GM21528 (cell line): ENCODE measurements at regions not wholly inside any gene's neighbourhood (a gene's known extent, or its start where the extent isn't known, plus 50 kb on each side); places are given as distances from the start of the nearest gene placed in this dataset.

Source experiments
- ATAC-seq: cut with Tn5 transposase; IDR thresholded peaks from one replicate; pipeline ENCODE4 v1.9.1; 2021; ENCODE audit warnings: mild to moderate bottlenecking, moderate library complexity; ENCODE audit not compliant: unreplicated experiment, low FRiP score

- ATAC-seq = no peak
Observed at GRCh38 chr2:136377423-136378382, 259.8 kb upstream of the CXCR4 start.

DNA sequence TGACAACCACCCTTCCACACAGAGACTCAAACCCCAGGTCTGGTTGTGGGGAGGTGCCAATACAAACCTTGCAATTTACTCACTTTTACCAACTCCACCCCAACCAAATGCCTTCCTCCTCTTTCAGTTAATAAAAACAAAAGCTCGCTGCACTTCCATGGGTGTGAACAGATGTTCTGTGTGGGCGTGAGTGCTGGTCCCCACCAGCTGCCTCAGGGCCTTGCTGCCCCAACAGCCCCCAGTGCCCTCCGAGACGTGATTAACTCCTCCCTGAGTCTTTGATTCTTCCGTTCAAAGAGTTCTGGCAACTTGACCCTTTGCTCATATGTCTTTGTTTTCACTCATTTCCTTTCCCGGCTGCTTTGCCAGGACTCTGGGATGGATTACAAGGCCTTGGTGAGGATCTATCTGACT lies 258.9 kb upstream of the CXCR4 start:
- no peak for ATAC-seq

GRCh38 chr2:136376211-136376610 lies 258.3 kb upstream of the CXCR4 start:
- no peak for ATAC-seq

DNA sequence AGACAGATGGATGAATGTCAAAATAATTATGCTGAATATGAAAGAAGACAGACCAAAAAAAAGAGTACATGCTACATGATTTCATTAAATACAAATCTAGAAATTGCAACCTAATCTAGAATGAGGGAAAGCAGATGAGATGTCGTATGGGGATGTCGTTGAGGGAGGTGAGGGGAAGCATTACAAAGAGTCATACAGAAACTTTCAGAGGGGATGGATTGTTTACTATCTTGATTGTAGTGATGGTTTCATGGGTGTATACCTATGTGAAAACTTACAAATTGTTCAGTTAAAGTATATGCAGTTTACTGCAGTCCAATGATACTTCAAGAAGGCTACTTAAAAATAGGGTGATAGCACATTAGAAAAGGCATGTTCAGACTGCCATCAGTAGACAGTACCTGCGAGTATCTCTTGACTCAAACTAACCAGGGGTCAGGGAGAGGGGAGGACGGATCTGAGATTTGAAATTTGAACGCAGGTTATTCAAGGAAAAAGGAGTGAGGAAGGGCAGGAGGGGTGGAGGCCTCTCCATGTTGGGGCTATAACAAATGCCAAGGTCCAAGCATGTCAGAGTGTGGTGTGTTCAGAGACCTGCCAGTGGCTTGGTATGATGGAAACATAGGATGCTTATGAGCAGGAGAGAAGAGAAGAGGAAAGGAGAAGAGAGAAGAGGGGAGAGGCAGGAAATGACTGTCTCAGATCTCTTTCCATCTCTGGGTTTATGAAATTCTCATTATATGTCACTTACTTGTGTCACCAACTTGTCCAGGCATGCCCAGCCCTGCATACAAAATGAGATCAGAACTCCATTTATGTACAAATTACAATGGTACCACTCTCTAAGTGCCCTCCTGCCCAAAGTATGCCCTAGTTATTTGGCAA lies 257.3 kb upstream of the CXCR4 start:
- peak; percentile 70 for ATAC-seq

GRCh38 chr2:136373841-136374240 lies 255.9 kb upstream of the CXCR4 start:
- no peak for ATAC-seq

DNA sequence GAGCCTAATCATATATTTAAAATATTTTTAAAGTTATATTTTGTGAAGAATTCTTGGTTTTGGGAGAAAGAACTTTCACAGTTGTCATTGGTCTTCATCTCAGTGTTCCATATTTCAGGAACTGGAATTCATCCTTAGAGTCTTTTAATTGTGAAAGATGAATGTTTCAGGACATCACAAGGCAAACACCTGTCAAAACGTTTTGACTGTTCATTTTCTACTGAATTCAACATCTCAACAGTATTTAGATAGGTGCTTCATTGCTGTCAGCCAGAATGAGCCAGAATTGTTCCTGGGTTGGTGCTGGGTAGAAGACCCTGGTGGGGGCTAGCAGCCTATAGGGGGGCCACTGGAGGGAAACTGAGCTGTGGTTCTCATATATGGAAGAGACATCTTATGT lies 255.1 kb upstream of the CXCR4 start:
- no peak for ATAC-seq

DNA sequence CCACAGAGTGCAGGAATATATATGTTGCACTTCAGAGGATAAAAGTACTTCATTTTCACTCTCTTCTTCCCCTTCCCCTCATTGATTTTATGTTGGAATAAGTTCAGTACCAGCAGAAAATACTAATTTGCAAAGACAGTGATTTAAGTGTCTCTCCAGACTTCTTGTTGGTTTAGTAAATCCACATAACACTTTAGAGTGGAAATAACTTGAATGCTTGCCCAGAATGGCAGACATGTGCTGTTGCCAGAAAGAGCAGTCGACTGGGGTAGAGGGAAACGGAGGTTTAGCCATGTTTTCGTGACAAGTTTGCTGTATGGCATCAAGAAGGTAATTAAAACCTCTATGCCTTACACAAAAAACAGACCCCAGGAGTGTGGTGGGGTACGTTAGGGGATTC lies 246.0 kb upstream of the CXCR4 start:
- ATAC-seq = no peak

GRCh38 chr2:136363470-136363869 lies 245.5 kb upstream of the CXCR4 start:
- no peak for ATAC-seq

GRCh38 chr2:136362676-136363390 lies 244.9 kb upstream of the CXCR4 start:
- ATAC-seq = peak; percentile 94

- no peak for ATAC-seq
Observed at GRCh38 chr2:136361521-136361920, 243.6 kb upstream of the CXCR4 start.

DNA sequence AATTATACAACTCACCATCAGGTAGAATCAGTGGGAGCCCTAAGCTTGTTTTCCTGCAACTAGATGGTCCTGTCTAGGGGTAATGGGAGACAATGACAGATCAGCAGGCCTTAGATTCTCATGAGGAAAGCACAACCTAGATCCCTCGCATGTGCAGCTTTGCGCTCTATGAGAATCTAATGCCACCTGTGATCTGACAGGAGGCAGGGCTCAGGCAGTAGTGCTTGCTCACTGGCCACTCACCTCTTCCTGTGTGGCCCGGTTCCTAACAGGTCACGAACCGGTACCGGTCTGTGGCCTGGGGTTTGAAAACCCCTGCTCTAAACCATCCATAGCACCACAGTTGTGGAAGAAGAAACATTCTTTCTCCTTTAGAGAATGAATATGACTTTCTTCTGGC lies 242.8 kb upstream of the CXCR4 start:
- no peak for ATAC-seq

- ATAC-seq = no peak
Observed at GRCh38 chr2:136359121-136359965, 241.4 kb upstream of the CXCR4 start.

GRCh38 chr2:136358576-136358975 lies 240.6 kb upstream of the CXCR4 start:
- no peak for ATAC-seq

DNA sequence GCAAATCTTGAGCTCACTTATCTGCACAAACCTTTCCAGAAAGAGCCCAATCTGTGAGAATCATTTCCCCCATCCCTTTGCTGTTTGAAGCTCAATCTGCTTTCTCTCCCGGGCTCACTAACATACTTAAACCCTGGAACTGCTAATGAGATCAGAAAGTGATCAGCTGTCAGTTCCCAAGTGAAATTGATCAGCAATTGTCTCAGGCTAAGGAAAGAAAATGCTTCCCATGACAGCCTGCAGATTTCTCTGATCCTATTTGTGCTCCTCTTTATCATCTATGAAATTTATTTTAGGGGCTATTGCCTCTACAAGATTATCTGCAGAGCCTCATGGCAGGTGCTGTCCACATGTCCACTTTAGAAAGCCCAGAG lies 239.0 kb upstream of the CXCR4 start:
- no peak for ATAC-seq

GRCh38 chr2:136356125-136357006 lies 238.4 kb upstream of the CXCR4 start:
- no peak for ATAC-seq

DNA sequence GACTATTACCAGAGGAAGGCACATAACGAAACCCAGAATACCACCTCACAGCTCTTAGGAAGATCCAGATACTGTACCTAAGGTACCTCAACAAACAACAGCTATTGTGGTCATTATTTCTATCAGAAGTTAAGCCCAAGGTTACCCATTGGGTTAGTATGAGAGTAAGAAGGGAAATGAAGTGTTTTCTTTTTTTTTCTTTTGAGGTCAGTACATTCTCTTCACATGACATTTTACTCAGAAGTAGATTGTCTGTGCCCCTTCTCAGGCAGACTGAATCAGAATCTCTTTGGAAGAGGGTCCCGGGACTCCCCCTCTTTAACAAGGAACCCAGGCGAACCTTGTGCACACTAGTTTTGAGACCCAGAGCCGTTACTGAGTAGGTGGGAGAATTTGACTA lies 233.7 kb upstream of the CXCR4 start:
- ATAC-seq = no peak

DNA sequence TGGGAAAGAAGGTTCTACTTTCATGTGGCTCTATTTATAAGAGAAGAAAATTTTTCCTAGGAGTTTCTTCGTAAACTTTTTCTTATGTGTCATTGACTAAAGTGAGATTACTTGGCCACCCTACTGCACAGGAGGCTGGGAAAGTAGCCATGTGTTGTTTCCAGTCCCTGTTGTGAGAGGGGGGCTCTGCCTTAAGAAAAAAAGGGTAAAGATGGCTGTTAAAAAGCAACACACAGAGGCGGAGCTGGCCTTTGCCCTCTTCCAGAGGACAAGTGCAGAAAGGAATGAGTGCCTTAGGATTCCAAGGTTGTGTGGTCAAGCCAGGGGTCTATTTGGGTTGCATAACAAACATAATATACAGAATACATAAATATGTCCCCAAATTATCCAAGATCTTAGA lies 230.0 kb upstream of the CXCR4 start:
- ATAC-seq = no peak

- no peak for ATAC-seq
Observed at GRCh38 chr2:136344339-136344738, 226.4 kb upstream of the CXCR4 start.

DNA sequence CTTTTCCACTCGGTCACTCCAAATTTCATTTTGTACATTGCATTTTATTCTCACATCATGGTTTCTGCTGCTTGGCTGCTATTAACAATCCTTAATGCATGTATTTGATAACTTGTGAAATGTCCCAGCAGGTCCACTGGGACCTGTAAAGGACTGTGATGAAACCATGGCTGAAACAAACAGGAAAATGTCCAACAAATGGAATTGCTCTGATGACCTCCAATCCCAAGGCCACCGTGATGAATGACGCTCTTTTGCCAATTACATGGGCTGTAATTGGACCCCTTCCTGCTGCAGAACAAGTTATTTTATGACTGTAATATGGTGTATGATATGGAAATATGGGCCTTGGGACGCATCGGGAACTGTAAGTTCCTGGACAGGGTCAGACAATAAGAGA lies 224.2 kb upstream of the CXCR4 start:
- no peak for ATAC-seq
